BE2C (cell line): ENCODE measurements at regions not wholly inside any gene's neighbourhood (a gene's known extent, or its start where the extent isn't known, plus 50 kb on each side); places are given as distances from the start of the nearest gene placed in this dataset.
"Not testable (repeated sequence)": the region's sequence is repeated elsewhere in the genome, so short reads cannot be mapped to it uniquely, and the experiment has no call there.

Experiments used
- DNase-seq: peaks from one replicate; pipeline ENCODE4 v3.0.0-alpha.2; 2020
- H3K27me3 ChIP-seq: fragments of 250-450 bp; sonication (Bioruptor Pico); 2 replicates; pipeline ENCODE4 v1.5.1; 2020; ENCODE audit warnings: mild to moderate bottlenecking
- H3K36me3 ChIP-seq: fragments of 250-450 bp; sonication (Bioruptor Pico); 2 replicates; pipeline ENCODE4 v1.5.1; 2020; ENCODE audit warnings: mild to moderate bottlenecking
- H3K4me1 ChIP-seq: fragments of 250-450 bp; sonication (Bioruptor Pico); 2 replicates; pipeline ENCODE4 v1.5.1; 2020
- H3K4me3 ChIP-seq: 2 replicates; pipeline ENCODE4 v1.5.1; 2011; ENCODE audit warnings: low read depth, low read length
- H3K9me3 ChIP-seq: fragments of 250-450 bp; sonication (Bioruptor Pico); 2 replicates; pipeline ENCODE4 v1.5.1; 2020
- CTCF ChIP-seq: IDR thresholded peaks from 2 replicates; pipeline ENCODE4 v1.5.1; 2012; ENCODE audit warnings: mild to moderate bottlenecking, low read depth, low read length

GRCh38 chr9:81030027-81030426 is 659.3 kb downstream of the TLE1 start:
- Histone ChIP-seq H3K4me1 (peaks cover 34% of the 10 kb centered on the region), H3K27me3 (no peaks in the 10 kb centered on the region), H3K4me3 (no peak overlapping the region), H3K36me3 (no peaks in the 10 kb centered on the region), H3K9me3 (no peaks in the 10 kb centered on the region)
- DNase-seq: no peak
- TF ChIP-seq CTCF: no peak

- Histone ChIP-seq H3K4me1 (peaks cover 19% of the 10 kb centered on the region), H3K4me3 (no peak overlapping the region), H3K27me3 (no peaks in the 10 kb centered on the region), H3K36me3 (no peaks in the 10 kb centered on the region), H3K9me3 (no peaks in the 10 kb centered on the region)
- no peak for TF ChIP-seq CTCF
- no peak for DNase-seq
Measured at GRCh38 chr9:81028504-81028903, 660.8 kb downstream of the TLE1 start.

GRCh38 chr9:81022177-81022576 is 667.2 kb downstream of the TLE1 start:
- H3K36me3 ChIP-seq: no peaks in the 10 kb centered on the region
- H3K9me3 ChIP-seq: no peaks in the 10 kb centered on the region
- TF ChIP-seq CTCF: no peak
- H3K4me1 ChIP-seq: no peaks in the 10 kb centered on the region
- no peak for DNase-seq
- H3K4me3 ChIP-seq: no peak overlapping the region
- no peaks in the 10 kb centered on the region for H3K27me3 ChIP-seq

- not testable (repeated sequence) for H3K9me3 ChIP-seq, H3K4me3 ChIP-seq, H3K4me1 ChIP-seq, H3K36me3 ChIP-seq, DNase-seq, H3K27me3 ChIP-seq
Measured at GRCh38 chr9:81014945-81015344, 674.4 kb downstream of the TLE1 start.

- not testable (repeated sequence) for DNase-seq, H3K27me3 ChIP-seq, H3K36me3 ChIP-seq, H3K9me3 ChIP-seq, H3K4me1 ChIP-seq, H3K4me3 ChIP-seq
Measured at GRCh38 chr9:81013191-81013590, 676.2 kb downstream of the TLE1 start.

GRCh38 chr9:81002906-81003305 is 686.4 kb downstream of the TLE1 start:
- H3K36me3 ChIP-seq: no peaks in the 10 kb centered on the region
- TF ChIP-seq CTCF: no peak
- no peak overlapping the region for H3K4me3 ChIP-seq
- no peak for DNase-seq
- H3K9me3 ChIP-seq: no peaks in the 10 kb centered on the region
- no peaks in the 10 kb centered on the region for H3K27me3 ChIP-seq
- H3K4me1 ChIP-seq: no peaks in the 10 kb centered on the region

GRCh38 chr9:81002242-81002641 is 687.1 kb downstream of the TLE1 start:
- no peaks in the 10 kb centered on the region for H3K9me3 ChIP-seq
- H3K27me3 ChIP-seq: no peaks in the 10 kb centered on the region
- no peak overlapping the region for H3K4me3 ChIP-seq
- H3K4me1 ChIP-seq: no peaks in the 10 kb centered on the region
- DNase-seq: no peak
- no peaks in the 10 kb centered on the region for H3K36me3 ChIP-seq
- no peak for TF ChIP-seq CTCF
